GM21423 (cell line): ENCODE measurements at regions not wholly inside any gene's neighbourhood (a gene's known extent, or its start where the extent isn't known, plus 50 kb on each side); places are given as distances from the start of the nearest gene placed in this dataset.
"Not testable (repeated sequence)": the region's sequence is repeated elsewhere in the genome, so short reads cannot be mapped to it uniquely, and the experiment has no call there.

ENCODE experiments used
- ATAC-seq: cut with Tn5 transposase; IDR thresholded peaks from one replicate; pipeline ENCODE4 v1.9.1; 2021; ENCODE audit warnings: mild to moderate bottlenecking, moderate library complexity; ENCODE audit not compliant: unreplicated experiment

DNA sequence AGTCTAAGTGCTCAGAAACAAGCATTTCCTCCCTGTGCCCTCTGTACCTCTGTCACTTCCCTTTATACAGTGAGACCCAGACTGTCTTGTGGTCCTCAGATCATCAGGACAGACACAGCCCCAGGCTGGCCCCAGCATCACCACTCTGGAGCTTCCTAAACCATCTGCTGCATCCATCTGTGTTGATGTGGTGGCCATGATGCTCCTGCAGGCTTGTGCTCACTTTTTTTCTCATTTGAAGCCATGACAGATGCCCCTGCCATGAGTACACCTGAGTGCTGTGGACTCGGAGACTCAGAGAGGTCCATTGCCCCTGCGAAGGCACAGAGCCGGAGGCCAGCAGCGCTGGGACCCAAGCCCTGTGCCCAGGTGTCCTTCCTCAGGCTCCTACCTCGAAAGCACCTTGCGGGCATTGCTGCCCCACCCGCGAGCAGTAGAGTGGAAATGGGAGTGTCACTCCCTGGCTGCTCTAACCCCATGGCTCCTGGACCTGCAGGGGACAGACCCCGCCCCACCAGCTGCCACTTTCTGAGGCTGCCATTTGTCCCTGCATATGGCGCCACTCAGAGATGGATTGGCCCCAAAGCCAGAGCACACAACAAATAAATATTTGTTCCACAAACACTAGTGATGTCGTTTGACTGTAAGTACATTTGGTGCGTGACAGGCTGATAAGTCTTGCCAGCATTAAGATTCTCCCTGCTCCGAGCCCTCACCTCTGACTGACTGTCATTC is 593.5 kb downstream of the TBC1D22A start:
- no peak for ATAC-seq

GRCh38 chr22:47355388-47355725 is 592.9 kb downstream of the TBC1D22A start:
- ATAC-seq, result no peak

- no peak for ATAC-seq
These were observed 592.4 kb downstream of the TBC1D22A start for GRCh38 chr22:47354668-47355387.

- ATAC-seq, result no peak
These were observed 590.7 kb downstream of the TBC1D22A start for GRCh38 chr22:47352920-47353700.

GRCh38 chr22:47351836-47352579 is 589.6 kb downstream of the TBC1D22A start:
- no peak for ATAC-seq

DNA sequence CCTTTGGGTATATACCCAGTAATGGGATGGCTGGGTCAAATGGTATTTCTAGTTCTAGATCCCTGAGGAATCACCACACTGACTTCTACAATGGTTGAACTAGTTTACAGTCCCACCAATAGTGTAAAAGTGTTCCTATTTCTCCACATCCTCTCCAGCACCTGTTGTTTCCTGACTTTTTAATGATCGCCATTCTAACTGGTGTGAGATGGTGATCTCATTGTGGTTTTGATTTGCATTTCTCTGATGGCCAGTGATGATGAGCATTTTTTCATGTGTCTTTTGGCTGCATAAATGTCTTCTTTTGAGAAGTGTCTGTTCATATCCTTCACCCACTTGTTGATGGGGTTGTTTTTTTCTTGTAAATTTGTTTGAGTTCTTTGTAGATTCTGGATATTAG is 583.8 kb downstream of the TBC1D22A start:
- ATAC-seq, result not testable (repeated sequence)

DNA sequence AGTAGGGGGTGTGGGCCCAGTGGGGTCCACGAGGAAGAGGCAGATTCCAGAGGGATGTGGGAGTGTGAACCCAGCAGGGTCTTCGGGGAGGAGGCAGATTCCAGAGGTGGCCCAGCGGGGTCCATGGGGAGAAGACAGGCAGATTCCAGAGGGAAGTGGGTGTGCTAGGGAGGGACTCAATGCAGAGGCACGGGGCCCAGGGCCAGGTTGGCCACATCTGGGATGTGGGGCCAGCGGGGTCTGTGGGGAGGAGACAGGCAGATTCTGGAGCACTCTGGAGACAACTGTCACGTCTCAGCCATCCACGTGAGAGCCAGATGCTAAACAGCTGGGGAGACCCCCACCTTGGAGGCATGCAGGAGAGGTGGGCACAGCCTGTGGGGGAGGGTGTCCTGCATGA is 582.6 kb downstream of the TBC1D22A start:
- no peak for ATAC-seq

DNA sequence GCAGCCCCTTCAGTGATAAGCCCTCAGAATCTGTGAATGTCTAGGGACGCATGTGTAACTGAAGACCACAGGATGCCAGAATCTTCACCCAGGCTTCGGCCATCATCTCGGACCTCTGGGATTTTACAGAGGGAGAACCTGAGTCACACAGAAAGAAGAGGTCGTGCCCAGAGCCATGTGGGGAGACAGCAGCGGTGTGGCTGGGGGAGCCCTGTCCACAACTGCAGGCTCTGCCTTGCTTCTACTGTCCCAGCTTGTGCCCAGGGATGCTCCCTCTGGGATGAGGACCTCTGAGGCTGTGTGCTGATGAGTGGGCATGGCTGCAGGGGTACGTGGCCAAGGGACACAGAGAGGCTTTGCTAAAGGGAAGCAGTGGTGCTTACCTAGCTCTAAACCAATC is 582.0 kb downstream of the TBC1D22A start:
- no peak for ATAC-seq

- ATAC-seq, result no peak
These were observed 581.2 kb downstream of the TBC1D22A start for GRCh38 chr22:47343611-47344010.

- ATAC-seq, result no peak
These were observed 580.0 kb downstream of the TBC1D22A start for GRCh38 chr22:47342446-47342845.

- no peak for ATAC-seq
These were observed 579.0 kb downstream of the TBC1D22A start for GRCh38 chr22:47341464-47341863.

DNA sequence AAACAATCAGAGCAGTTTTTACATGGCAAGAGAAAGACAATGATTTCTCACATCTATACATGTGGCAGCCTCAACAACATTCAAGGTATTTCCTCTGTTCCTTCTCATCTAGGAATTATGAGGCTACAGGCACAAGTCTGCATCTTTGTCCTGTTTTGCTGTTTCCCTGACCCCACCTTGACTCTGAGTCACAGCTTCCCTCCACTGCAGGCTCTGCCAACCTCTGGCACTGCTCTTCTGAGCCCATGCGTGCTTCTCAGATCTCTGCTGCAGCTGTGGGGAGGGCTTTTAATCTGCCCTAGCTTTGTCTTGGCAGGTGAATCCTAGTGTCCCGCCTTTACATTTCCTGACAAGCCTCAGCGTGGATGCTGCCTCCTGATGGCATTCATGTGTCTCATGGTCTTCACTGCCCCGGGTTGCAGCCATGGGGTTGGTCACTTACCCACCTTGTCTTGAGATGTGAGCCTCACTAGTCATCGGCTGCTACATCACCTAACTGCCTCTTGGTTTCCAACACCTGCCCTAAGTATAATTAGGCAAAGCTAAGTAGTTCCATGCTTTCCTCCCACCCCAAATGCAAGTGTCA is 578.5 kb downstream of the TBC1D22A start:
- no peak for ATAC-seq

DNA sequence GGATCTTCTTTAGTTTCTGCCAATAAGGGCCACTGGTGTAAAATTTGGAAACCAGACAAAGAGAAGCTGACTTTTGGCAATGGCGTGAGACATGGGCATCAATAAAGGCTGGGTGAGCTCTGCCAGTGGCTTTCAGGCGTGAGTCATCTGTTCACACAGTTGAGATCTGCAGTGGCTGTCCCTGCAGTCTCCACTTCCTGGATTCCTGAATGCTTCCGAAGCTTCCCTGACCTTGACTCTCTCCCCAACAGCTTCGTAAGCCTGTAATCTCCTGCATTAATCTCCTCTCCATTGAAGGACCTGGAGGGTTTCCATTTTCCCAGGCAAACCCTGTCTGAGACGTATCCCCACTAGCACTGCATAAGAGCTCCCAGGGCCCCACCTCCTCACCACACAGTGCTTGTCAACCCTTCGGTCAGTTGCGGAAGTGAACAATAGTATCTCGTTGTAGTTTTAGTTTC is 574.7 kb downstream of the TBC1D22A start:
- ATAC-seq, result no peak

DNA sequence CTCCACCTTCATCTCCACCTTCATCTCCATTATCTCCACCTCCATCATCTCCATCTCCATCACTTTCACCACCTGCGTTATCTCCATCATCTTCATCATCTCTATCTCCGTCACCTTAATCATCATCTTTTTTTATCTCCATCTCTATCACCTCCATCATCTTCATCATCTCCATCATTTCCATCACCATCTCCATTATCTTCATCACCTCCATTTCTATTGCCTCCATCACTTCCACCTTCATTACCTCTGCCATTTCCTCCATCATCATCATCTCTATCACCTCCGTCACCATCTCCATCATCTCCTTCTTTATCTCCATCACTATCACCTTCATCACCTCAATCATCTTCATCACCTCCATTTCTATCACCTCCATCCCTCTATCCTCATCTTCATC is 573.5 kb downstream of the TBC1D22A start:
- no peak for ATAC-seq

DNA sequence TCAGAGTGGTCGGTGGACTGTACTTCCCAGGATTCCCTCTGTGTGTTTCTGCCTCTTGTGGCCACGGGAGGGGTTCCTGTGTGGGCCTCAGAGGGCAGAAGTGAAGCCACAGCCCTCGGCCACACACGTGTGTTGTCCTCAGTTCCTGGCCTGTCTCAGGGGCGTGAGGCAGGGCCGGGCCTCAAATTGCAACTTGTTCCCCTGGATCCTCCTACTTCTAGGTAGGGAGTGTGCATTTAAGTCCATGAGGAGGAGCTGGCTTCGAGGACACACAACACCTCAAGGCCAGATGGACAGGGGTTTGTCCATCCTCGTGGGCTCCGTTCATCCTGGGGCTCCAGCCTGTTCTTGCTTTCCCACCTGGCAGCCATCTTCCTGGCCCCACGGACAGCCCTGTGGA is 573.0 kb downstream of the TBC1D22A start:
- no peak for ATAC-seq

DNA sequence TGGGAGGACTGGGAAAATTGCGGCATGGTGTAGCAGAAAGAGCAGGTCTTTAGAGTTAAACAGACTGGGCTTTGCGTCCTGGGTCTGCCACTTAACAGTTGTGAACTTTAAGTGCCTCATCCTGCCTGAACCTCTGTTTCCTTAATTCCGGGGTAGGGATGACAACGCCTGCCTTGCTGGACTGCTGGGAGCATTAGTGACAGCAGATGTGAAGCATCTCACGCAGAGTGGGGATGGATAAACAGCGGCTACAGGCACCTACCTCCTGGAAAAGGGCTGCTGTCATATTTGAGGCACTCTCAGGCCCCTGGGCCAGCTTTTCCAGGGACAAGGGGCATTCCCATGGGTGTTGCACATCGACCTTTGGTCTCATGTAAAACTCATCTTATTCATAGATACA is 572.2 kb downstream of the TBC1D22A start:
- ATAC-seq, result no peak

GRCh38 chr22:47333625-47334024 is 571.2 kb downstream of the TBC1D22A start:
- no peak for ATAC-seq

DNA sequence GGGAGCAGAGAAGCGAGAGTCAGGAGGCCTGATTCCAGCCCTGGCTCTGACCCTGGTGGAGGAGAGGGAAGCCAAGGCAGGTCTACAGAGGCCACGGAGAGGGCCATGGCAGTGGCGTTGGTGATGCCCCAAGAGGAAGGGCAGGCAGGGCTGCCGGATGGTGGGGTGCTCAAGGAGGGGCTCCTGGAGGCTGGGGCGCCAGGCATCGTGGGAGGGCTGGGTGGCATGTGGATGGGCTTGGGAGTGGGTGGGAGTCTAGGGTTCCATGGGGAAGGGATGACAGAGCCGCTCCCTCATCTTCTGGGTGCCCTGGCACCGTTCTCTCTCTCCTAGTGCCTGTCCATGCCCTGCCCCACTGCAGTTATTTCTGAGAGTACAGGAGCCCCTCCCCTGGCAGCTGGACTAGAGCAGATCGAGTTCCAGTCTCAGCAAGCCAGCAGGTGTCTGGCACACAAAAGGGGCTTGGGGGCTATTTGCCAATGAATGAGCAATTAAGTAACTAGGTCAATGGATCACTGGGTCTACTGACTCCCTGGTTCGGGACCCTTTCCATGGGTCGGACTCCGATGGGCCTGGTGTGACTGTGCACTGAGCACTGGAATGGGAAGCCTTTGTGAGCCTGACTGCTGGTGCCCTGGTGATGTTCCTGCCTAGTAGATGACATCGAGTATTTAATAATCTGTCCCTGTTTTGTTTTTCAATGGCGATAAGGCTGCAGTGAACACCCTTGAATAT is 570.0 kb downstream of the TBC1D22A start:
- no peak for ATAC-seq

DNA sequence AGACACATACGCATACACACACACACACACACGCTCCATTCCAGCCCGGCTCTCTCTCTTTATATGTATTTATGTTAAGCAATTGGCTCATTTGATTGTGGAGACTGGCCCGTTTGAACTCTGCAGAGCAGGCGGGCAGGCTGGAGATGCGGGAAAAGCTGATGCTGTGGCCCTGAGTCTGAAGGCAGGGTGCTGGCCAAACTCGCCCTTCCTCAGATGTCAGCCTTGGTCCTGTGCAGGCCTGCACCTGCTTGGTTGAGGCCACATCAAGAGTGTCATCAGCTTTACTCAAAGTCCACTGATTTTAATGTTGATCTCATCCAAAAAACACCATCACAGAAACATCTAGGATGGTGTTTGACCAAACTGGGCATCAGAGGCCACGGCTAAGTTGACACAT is 569.3 kb downstream of the TBC1D22A start:
- ATAC-seq, result no peak
